ENCODE measurements at regions not wholly inside any gene's neighbourhood (a gene's known extent, or its start where the extent isn't known, plus 50 kb on each side); places are given as distances from the start of the nearest gene placed in this dataset.

DNA sequence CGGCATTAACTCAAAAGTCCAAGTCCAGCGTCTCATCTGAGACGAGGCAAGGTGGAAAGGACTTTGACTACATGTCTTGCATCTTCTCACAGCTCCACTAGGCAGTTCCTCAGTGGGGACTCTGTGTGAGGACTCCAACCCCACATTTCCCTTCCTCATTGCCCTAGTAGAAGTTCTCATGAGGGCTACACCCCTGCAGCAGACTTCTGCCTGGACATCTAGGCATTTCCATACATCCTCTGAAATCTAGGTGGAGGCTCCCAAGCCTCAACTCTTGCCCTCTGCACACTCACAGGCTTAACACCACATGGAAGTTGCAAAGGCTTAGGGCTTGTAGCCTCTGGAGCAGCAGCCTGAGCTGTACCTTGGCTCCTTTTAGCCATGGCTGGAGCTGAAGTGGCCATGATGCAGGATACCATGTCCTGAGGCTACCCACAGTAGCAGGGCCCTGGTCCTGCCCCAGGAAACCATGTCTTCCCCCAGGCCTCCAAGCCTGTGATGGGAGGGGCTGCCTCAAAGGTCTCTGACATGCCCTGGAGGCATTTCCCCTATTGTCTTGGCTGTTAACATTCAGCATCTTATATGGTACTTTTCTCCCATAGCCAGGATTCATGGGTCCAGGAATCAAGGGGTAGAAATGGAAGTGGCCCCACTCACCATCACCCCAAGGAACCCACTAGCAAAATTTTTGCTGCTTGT lies 194.6 kb upstream of the KCNG1 start:
- H3K36me3 ChIP-seq (ENCODE audit: control insufficient read depth, insufficient read depth, low read length, severe bottlenecking) = no peaks in the 10 kb centered on the region
- H3K9ac ChIP-seq (ENCODE audit: low read length) = no peak overlapping the region
- DNase-seq (ENCODE audit: low read depth) = no peak
- peaks cover 8% of the 10 kb centered on the region for H3K4me1 ChIP-seq (ENCODE audit: control insufficient read depth, insufficient read depth, low read length)
- peaks cover 16% of the 10 kb centered on the region for H3K9me3 ChIP-seq (ENCODE audit: control insufficient read depth, low read length)
- peaks cover 73% of the 10 kb centered on the region for H3K27me3 ChIP-seq (replicated peaks; ENCODE audit: control insufficient read depth, insufficient read depth, low read length)
- no peak overlapping the region for H3K4me3 ChIP-seq (ENCODE audit: low read length)

DNA sequence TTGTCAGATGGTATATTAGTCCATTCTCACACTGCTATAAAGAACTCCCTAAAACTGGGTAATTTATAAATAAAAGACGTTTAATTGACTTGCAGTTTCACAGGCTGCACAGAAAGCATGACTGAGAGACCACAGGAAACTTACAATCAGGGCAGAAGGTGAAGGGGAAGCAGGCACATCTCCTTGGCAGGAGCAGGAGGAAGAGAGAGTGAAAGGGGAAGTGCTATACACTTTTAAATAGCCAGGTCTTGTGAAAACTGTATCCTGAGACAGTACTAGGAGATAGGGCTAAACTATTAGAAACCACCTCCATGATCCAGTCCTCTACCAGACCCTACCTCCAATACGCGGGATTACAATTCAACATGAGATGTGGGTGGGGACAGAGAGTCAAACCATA lies 193.9 kb upstream of the KCNG1 start:
- no peak overlapping the region for H3K4me3 ChIP-seq (ENCODE audit: low read length)
- no peak for DNase-seq (ENCODE audit: low read depth)
- H3K9me3 ChIP-seq (ENCODE audit: control insufficient read depth, low read length) = peaks cover 16% of the 10 kb centered on the region
- peaks cover 75% of the 10 kb centered on the region for H3K27me3 ChIP-seq (replicated peaks; ENCODE audit: control insufficient read depth, insufficient read depth, low read length)
- no peak overlapping the region for H3K9ac ChIP-seq (ENCODE audit: low read length)
- H3K4me1 ChIP-seq (ENCODE audit: control insufficient read depth, insufficient read depth, low read length) = peaks cover 5% of the 10 kb centered on the region
- H3K36me3 ChIP-seq (ENCODE audit: control insufficient read depth, insufficient read depth, low read length, severe bottlenecking) = no peaks in the 10 kb centered on the region

DNA sequence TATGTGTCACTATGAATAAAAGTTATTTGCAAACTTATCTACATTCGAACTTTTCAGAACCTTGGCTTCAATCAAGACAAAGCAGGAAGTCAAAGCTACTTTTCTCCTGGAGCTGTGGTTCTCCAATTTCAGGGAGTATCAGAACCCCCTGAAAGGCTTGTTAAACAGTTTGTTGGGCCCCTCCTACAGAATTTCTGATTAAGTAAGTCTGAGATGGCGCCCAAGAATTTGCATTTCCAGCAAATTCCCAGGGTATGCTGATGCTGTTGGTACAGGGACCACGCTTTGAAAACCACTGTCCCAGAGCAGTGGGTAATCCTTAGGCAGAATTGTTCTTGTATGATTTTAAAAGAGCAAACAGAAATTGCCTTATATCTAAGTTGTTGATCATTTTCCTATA lies 189.9 kb upstream of the KCNG1 start:
- Histone ChIP-seq H3K4me1 (ENCODE audit: control insufficient read depth, insufficient read depth, low read length) (no peaks in the 10 kb centered on the region), H3K27me3 (replicated peaks; ENCODE audit: control insufficient read depth, insufficient read depth, low read length) (peaks cover 60% of the 10 kb centered on the region), H3K4me3 (ENCODE audit: low read length) (no peak overlapping the region), H3K9ac (ENCODE audit: low read length) (no peak overlapping the region), H3K9me3 (ENCODE audit: control insufficient read depth, low read length) (peaks cover 16% of the 10 kb centered on the region), H3K36me3 (ENCODE audit: control insufficient read depth, insufficient read depth, low read length, severe bottlenecking) (no peaks in the 10 kb centered on the region)
- no peak for DNase-seq (ENCODE audit: low read depth)

DNA sequence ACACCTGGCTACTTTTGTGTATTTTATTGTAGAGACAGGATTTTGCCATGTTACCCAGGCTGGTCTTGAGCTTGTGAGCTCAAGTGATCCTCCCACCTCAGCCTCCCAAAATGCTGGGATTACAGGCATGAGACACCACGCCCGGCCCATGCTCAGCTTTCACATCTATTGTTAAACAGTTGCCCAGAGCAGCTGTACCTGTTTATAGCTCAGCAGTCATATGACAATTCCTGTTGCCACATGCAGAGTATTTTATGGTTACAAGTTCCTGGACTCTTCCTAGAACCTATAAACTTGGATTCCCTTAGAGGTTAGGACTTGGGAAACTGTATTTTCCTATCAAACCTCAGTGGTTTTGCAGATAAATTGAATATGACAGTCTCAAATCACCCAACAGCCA lies 188.3 kb upstream of the KCNG1 start:
- Histone ChIP-seq H3K9me3 (ENCODE audit: control insufficient read depth, low read length) (peaks cover under 1% of the 10 kb centered on the region), H3K4me1 (ENCODE audit: control insufficient read depth, insufficient read depth, low read length) (no peaks in the 10 kb centered on the region), H3K36me3 (ENCODE audit: control insufficient read depth, insufficient read depth, low read length, severe bottlenecking) (no peaks in the 10 kb centered on the region), H3K4me3 (ENCODE audit: low read length) (no peak overlapping the region), H3K27me3 (replicated peaks; ENCODE audit: control insufficient read depth, insufficient read depth, low read length) (peaks cover 56% of the 10 kb centered on the region), H3K9ac (ENCODE audit: low read length) (no peak overlapping the region)
- DNase-seq (ENCODE audit: low read depth) = no peak

DNA sequence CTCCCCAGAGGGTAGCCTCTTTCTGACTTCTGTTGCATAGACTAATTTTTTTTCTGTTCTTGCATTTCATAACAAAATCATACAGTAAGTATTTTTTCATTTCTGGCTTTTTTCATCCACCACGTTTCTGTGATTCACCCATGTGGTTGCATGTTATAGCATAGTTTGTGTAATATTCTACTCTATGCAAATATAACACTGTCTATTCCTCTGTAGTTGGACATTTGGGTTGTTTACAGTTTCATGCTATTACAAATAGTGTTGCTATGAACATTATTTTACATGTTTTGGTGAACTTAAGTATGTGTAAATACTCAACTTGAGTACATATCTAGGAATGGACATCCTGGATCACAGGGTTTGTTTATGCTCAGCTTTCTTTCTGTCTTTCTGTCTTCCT lies 187.2 kb upstream of the KCNG1 start:
- peaks cover 45% of the 10 kb centered on the region for H3K27me3 ChIP-seq (replicated peaks; ENCODE audit: control insufficient read depth, insufficient read depth, low read length)
- no peaks in the 10 kb centered on the region for H3K9me3 ChIP-seq (ENCODE audit: control insufficient read depth, low read length)
- H3K4me3 ChIP-seq (ENCODE audit: low read length) = no peak overlapping the region
- no peaks in the 10 kb centered on the region for H3K36me3 ChIP-seq (ENCODE audit: control insufficient read depth, insufficient read depth, low read length, severe bottlenecking)
- DNase-seq (ENCODE audit: low read depth) = no peak
- H3K9ac ChIP-seq (ENCODE audit: low read length) = no peak overlapping the region
- no peaks in the 10 kb centered on the region for H3K4me1 ChIP-seq (ENCODE audit: control insufficient read depth, insufficient read depth, low read length)

DNA sequence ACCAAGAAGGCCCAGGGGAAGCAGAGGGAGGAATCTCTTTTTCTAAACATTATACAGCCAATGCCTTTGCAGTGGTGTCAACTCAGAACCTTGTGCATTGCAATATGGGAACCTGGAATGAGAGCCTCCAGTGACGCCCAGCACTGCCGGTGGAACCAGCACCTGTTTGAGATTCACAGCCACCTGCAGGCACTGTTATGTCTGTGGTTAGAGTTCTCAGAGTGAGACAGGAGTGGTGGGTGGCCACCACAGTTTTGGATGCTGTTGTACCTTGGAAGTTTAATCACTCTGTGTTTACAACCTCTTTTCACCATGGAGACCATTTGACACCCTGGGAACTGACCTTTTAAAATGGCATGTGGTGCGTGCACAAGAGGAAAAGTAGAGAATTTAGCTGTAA lies 185.3 kb upstream of the KCNG1 start:
- DNase-seq (ENCODE audit: low read depth) = no peak
- Histone ChIP-seq H3K9ac (ENCODE audit: low read length) (no peak overlapping the region), H3K4me3 (ENCODE audit: low read length) (no peak overlapping the region), H3K27me3 (replicated peaks; ENCODE audit: control insufficient read depth, insufficient read depth, low read length) (peaks cover 41% of the 10 kb centered on the region), H3K36me3 (ENCODE audit: control insufficient read depth, insufficient read depth, low read length, severe bottlenecking) (no peaks in the 10 kb centered on the region), H3K4me1 (ENCODE audit: control insufficient read depth, insufficient read depth, low read length) (no peaks in the 10 kb centered on the region), H3K9me3 (ENCODE audit: control insufficient read depth, low read length) (no peaks in the 10 kb centered on the region)

DNA sequence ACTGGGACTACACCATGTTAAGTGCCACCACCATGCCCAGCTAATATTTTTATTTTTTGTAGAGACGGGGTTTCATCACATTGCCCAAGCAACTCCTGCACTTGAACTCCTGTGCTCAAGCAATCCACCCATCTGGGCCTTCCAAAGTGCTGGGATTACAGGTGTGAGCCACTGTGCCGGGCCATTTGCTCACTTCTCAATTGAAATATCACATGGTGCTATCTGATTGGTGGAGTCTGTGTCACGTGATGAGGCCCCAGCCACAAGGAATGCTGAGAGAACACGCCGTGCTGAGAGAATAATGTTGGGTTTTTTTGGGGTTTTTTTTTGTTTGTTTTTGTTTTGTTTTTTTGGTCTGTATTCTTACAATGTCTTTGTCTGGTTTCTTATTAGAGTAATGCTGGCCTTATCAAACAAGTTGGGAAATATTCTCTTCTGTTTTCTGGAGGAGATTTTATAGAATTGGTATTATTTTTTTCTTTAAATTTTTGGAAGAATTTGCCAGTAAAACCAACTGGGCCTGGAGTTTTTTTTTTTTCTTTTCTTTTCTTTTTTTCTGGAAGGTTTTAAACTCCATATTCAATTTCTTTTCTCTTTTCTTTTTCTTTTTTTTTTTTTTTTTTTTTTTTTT lies 183.2 kb upstream of the KCNG1 start:
- no peaks in the 10 kb centered on the region for H3K4me1 ChIP-seq (ENCODE audit: control insufficient read depth, insufficient read depth, low read length)
- peaks cover 43% of the 10 kb centered on the region for H3K27me3 ChIP-seq (replicated peaks; ENCODE audit: control insufficient read depth, insufficient read depth, low read length)
- DNase-seq (ENCODE audit: low read depth) = no peak

DNA sequence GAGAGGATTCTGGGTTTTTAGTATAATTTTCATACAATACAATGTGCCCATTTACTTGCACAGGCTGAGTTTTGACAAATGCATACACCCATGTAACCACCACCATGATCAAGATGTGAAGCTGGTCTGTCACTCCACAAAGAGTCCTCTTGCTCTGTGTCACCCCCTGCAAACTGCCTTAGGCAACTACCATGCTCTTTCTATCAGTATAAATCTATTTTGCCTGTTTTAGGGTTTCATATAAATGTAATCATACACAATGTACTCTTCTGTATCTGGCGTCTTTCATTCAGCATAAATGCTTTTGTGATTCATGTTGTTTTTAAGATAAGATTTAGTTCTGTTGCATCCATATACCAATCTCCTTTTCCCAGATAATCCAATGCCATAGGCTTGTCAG lies 181.9 kb upstream of the KCNG1 start:
- no peaks in the 10 kb centered on the region for H3K9me3 ChIP-seq (ENCODE audit: control insufficient read depth, low read length)
- H3K36me3 ChIP-seq (ENCODE audit: control insufficient read depth, insufficient read depth, low read length, severe bottlenecking) = no peaks in the 10 kb centered on the region
- DNase-seq (ENCODE audit: low read depth) = no peak
- no peak overlapping the region for H3K9ac ChIP-seq (ENCODE audit: low read length)
- peaks cover 48% of the 10 kb centered on the region for H3K27me3 ChIP-seq (replicated peaks; ENCODE audit: control insufficient read depth, insufficient read depth, low read length)
- H3K4me3 ChIP-seq (ENCODE audit: low read length) = no peak overlapping the region
- no peaks in the 10 kb centered on the region for H3K4me1 ChIP-seq (ENCODE audit: control insufficient read depth, insufficient read depth, low read length)

More for the DNA sequence above, 183.2 kb upstream of the KCNG1 start:
- Histone ChIP-seq H3K36me3 (ENCODE audit: control insufficient read depth, insufficient read depth, low read length, severe bottlenecking) (no peaks in the 10 kb centered on the region), H3K4me3 (ENCODE audit: low read length) (no peak overlapping the region), H3K9me3 (ENCODE audit: control insufficient read depth, low read length) (no peaks in the 10 kb centered on the region), H3K9ac (ENCODE audit: low read length) (no peak overlapping the region)

DNA sequence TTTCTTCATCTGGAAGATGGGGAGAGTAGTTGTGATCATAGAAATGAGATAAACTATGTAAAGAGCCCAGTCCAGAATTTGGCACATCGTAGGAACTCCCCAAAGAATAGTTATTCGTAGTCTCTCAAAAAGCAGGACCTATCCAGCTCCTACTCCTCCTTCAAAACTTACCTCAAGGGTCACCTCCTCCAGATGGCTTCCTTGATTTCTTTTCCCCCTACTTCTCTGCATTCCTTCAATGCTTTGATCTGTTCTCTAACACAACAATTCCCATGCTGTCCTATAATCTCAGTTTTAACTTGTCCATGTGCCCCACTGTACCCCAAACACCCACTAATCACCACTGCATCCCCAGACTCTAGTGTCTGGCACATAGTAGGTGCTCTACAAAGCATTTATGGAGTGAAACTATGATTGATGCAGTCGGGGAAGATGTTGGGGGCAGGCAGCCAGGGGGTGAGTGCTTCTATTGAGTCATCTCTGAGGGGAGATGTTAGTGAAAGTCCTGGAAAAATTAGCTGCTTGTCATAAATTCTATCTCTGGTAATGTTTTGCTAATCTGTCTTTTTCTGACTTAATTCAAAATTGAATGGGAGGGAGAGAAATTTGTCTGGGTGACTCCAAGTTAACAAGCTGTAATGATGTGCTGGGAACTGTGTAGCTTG lies 181.3 kb upstream of the KCNG1 start:
- H3K27me3 ChIP-seq (replicated peaks; ENCODE audit: control insufficient read depth, insufficient read depth, low read length) = peaks cover 46% of the 10 kb centered on the region
- no peak overlapping the region for H3K9ac ChIP-seq (ENCODE audit: low read length)
- no peak for DNase-seq (ENCODE audit: low read depth)
- no peaks in the 10 kb centered on the region for H3K4me1 ChIP-seq (ENCODE audit: control insufficient read depth, insufficient read depth, low read length)
- no peak overlapping the region for H3K4me3 ChIP-seq (ENCODE audit: low read length)
- H3K36me3 ChIP-seq (ENCODE audit: control insufficient read depth, insufficient read depth, low read length, severe bottlenecking) = no peaks in the 10 kb centered on the region
- H3K9me3 ChIP-seq (ENCODE audit: control insufficient read depth, low read length) = no peaks in the 10 kb centered on the region

DNA sequence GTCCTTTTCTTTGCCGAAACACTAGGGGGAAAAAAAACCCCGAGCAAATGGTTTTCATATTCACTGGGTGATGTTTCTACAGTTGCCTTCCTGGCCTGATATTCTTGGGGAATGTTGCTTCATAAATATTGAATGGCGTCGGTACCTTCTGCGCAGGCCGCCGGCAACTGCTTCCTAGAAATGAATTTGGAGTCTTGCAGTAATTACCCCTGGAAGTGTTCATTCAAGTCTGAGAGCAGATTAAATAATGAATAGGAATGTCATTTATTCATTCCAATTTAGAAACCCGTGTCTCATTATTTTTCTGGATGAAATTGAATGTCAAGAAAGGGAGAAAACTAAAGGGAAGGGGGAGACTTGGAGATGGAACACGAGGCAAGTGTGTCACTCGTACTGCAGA lies 179.4 kb upstream of the KCNG1 start:
- no peak overlapping the region for H3K4me3 ChIP-seq (ENCODE audit: low read length)
- peaks cover 47% of the 10 kb centered on the region for H3K27me3 ChIP-seq (replicated peaks; ENCODE audit: control insufficient read depth, insufficient read depth, low read length)
- H3K9ac ChIP-seq (ENCODE audit: low read length) = no peak overlapping the region
- no peaks in the 10 kb centered on the region for H3K9me3 ChIP-seq (ENCODE audit: control insufficient read depth, low read length)
- H3K36me3 ChIP-seq (ENCODE audit: control insufficient read depth, insufficient read depth, low read length, severe bottlenecking) = no peaks in the 10 kb centered on the region
- DNase-seq (ENCODE audit: low read depth) = no peak
- no peaks in the 10 kb centered on the region for H3K4me1 ChIP-seq (ENCODE audit: control insufficient read depth, insufficient read depth, low read length)

DNA sequence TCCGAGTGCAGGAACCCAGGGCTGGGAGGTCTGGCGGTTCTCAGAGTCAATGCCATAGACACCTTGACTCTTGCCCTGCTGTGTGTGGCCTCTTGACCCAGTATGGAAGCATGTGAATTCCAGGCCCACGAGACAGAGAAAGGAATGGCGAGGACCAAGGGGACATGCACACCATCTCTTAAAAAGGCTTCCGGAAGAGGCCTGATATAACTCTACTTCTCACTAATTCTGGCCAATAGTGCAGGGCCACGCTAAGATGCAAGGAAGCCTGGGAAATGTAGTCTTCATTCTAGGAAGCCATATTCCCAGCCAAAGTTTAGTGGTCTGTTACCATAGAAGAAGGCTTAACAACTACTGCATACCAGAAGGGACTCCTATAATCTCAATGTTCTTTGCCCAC lies 177.0 kb upstream of the KCNG1 start:
- Histone ChIP-seq H3K36me3 (ENCODE audit: control insufficient read depth, insufficient read depth, low read length, severe bottlenecking) (no peaks in the 10 kb centered on the region), H3K4me1 (ENCODE audit: control insufficient read depth, insufficient read depth, low read length) (no peaks in the 10 kb centered on the region), H3K27me3 (replicated peaks; ENCODE audit: control insufficient read depth, insufficient read depth, low read length) (peaks cover 62% of the 10 kb centered on the region), H3K9me3 (ENCODE audit: control insufficient read depth, low read length) (peaks cover 6% of the 10 kb centered on the region), H3K4me3 (ENCODE audit: low read length) (no peak overlapping the region), H3K9ac (ENCODE audit: low read length) (no peak overlapping the region)
- no peak for DNase-seq (ENCODE audit: low read depth)
